HG02938 (cell line): ENCODE measurements at regions not wholly inside any gene's neighbourhood (a gene's known extent, or its start where the extent isn't known, plus 50 kb on each side); places are given as distances from the start of the nearest gene placed in this dataset.

Experiments used
- ATAC-seq: cut with Tn5 transposase; IDR thresholded peaks from one replicate; pipeline ENCODE4 v1.9.1; 2021; ENCODE audit warnings: mild to moderate bottlenecking, moderate library complexity; ENCODE audit not compliant: unreplicated experiment

DNA sequence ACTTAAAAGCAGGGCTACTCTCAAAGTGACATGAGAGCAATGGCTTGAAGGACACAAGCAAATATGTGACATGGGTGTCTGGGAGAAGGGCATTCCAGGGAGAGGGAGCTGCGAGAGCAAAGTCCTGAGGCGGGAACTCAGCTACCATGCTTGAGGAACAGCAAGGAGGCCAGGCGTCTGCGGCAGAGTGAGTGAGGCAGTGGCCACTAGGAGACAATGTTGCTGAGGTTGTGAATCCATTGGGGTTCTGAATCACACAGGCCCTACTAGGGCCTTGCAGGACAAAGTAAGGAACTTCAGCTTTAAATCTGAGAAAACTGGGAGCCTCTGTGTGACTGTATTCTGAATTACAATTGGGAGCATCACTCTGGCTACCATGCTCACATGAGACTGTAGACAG, 94.1 kb upstream of the PRICKLE2 start:
- ATAC-seq, result no peak

DNA sequence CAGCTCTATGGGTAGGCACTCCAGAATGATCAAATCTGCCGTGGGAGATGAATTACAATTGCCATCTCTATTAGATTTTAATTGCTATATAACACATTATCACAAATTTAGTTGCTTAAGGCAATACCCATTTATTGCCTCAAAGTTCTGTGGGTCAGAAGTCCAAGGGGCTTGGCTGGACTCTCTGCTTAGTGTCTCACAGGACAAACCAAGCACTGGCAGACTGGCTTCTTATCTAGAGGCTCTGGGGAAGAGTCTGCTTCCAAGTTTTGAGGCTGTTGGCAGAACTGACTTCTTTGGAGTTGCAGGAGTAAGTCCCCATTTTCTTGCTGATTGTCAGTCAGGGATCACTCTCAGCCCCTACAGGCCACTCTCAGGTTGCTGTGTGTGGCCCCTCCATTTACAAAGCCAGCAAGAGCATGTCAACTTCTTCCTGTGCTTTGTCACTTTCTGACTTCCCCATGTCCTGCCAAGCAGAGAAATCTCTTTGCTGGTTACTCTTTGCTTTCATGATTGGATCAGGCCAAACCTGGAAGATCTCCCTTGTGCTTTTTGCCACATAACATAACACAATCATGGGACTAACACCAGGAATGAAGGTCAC, 93.5 kb upstream of the PRICKLE2 start:
- ATAC-seq, result no peak

DNA sequence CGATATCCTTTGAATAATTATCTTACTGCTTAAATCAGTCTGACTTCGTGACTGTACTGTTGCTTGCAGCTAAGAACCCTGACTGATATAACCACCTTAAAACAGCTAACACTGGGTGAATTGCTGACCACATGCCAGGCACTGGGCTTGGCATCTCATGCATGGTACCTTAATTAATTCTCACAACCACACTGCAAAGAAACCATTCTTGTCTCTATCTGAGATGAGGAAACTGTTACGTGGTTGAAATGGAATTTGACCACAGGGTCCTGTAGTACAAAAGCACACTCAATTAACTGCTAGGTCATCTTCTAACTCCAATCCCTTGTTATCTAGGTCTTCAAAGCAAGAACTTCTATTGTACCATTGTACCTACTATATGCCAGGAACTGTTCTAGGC, 92.7 kb upstream of the PRICKLE2 start:
- no peak for ATAC-seq

DNA sequence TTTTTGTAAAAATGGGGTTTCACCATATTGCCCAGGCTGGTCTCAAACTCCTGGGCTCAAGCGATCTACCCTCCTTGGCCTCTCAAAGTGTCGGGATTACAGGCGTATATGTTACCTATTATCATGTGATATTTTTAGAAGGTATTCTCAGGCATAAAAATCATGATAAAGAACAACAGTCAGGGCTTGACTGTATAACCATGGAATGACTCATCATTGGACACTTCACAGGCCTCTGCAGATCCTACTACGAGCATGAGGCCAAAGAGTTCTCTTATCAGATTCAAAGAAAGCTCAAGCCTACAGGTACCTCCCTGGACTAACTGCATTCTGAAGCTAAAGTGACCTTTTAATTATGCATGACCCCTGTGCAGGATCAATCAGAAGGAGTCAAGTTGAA, 91.7 kb upstream of the PRICKLE2 start:
- ATAC-seq, result no peak

DNA sequence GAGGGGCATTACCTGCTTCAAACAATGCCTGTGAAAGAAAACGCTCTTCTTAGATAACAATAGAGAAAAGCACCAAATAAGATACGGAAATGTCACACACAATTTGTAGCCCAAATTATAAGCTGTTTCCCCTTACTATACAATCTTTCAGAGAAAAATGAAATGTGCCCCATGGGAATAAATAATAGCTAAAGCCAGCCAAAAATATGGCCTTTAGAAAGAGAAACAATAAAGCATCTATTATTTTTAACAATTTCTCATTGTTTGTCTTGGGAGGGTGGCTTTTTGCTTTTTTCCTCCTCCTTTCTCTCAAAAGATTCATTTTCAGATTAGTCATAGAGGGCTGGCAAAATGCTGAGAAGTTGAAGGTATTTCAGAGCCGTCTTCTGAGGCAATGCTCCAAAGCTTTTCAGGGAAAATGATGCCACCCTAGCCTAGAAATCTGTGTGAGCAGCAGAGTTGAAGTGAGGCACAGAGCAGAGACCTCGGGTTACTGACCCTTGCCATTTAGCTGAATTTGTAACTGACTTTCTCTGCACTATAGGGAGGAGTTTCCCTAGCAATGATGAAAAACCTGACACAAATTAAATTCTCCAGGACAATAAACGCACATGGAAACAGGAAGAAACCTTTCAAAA, 86.3 kb upstream of the PRICKLE2 start:
- no peak for ATAC-seq

DNA sequence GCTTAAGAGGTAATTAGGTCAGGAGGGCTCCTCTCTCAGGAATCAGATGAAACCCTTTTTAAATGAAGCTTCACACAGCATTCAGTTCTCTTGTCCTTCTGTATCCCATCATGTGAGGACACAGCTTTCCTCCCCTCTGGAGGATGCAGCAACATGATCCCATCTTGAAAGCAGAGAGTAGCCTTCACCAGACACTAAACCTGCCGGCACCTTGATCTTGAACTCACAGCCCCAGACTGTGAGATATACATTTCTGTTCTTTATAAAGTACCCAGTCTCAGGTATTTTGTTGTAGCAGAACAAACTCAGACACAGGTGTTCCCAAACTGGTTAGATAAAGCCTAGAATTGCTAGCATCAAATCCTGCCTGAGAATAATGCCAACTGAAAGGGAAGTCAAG, 83.7 kb upstream of the PRICKLE2 start:
- no peak for ATAC-seq

DNA sequence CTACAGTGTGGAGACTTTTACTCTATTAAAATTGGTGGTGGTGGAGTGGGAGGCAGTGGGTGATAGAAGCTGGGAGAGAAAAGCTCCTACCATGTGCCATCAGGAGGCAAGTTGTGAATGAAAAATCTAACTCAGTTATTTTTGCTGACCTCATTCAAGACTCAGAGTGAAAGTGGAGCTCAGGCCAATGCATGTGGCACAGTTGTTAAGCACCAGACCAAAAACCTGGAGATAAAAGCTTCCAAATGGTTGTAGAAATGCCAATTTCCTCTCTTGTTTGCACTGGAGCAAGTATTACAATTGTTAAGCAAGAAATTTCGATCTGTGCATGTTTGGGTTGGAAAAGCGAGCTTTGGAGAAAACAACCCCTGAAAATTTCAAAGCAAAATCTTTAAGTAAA, 81.5 kb upstream of the PRICKLE2 start:
- ATAC-seq, result no peak

DNA sequence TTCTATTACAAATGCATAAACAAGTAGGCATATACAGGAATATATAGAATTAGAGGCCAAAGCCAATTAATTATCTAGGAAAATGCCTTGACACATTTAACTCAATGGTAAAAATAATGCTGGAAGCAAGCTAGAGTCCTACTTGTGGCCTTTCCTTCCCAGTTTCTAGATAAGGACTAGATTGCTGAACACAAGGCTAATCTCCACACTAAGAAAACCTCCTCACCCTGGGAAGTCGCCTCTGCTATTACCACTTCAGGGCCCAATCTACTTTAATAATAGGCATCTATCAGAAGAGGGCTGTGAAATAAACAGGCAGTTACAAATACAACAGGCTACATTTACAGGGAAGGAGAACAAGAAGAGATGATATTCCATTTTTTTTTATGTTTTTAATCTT, 80.5 kb upstream of the PRICKLE2 start:
- ATAC-seq, result no peak

DNA sequence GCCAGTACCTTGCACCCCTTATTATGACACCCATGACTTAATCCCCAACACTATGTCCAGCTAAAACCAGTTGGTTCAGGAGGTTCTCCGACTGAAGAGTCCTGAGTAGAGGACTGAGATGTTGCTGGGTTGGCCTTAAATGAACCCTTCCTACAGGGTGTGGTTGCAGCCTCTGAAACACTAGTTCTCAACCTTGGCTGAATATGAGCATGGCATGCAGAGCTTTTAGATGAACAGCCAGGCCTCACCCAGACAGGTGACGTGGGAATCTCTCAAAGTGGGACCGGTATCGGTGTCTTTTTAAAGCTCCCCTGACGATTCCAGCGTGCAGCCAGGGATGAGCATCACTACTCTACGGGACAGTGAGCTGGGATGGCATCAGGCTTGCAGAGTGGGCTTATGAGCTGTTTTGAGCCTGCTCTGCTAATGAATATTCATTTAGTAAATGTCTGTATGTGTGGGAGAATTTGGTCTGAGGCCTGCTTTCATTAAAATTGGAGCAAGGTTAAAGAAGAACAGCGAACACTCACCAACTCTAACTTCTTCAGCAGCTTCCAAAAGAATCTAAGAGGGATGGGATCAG, 79.7 kb upstream of the PRICKLE2 start:
- no peak for ATAC-seq

DNA sequence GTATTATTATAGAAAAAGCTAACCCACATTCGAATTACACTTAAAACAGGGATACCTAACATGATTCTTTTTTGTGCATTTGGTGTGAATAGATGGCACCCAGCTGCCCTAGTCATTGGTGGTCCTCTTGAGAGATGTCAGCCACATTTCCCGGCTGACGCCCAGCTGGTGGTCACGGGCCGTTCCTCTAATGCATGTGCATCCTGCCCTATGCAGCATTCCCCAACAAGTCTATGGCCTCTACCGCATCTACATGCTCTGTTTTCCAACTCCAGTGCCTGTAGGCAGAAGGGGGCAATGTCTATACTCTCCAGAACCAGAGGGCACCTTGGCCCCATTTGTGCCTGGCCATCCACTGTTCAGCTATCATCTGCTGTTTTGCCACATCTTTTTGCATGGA, 78.6 kb upstream of the PRICKLE2 start:
- no peak for ATAC-seq

DNA sequence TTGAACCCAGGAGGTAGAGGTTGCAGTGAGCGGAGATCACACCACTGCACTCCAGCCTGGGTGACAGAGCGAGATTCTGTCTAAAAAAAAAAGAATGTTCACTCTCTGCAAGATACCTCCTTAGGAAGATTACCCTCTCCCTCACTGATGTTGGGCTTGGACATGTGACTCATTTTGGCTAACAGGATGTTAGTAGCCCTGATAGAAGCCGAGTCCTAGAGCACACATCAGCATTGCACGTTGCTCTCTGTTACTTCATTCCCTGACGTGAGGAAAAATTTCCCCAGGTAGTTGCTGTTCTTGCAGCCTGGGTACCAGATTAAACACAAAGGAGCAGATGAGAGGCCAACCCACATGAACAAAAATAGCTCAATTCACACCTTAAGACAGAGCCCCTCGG, 78.1 kb upstream of the PRICKLE2 start:
- no peak for ATAC-seq

DNA sequence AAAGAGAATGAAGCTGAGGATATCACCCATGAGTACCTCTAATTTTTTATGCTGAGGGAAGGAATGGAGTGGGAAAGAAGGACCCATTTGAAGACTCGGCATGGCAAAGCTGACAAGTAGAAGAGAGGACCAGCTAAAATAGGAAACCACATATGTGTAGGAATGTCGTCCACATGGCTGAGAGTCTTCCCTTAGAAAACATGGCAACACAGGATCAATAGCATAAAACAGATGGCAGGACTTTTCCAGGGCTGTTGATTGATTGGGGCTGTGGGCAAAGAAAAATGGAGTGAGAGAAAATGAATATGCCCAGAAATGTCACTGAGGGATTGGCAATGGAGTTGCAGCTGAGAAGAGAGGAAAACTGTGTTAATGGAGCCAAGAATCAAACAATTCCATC, 76.2 kb upstream of the PRICKLE2 start:
- no peak for ATAC-seq

DNA sequence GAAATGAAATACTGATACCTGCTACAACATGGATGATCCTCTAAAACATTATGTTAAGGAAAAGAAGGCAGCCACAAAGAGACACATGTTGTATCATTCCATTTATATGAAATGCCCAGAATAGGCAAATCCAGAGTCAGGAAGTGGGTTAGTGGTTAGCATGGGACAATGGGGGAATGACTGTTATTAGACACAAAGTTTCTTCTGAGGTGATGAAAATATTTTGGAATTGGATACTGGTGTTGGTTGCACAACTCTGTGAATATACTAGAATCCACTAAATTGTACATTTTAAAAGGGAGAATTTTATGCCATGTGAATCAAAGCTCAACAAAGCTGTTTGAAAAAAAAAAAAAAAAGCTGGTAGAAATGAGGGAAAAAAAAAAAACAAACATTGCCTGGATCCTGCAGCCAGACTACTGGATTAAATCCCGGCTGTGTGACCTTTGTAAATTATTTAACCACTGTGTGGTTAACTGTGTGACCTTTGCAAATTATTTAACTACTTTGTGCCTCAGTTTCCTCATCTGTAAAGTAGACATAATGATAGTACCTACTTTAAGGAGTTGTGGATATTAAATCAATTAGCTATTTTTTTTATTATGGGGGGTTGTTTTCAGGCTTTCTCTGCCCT, 75.6 kb upstream of the PRICKLE2 start:
- no peak for ATAC-seq

DNA sequence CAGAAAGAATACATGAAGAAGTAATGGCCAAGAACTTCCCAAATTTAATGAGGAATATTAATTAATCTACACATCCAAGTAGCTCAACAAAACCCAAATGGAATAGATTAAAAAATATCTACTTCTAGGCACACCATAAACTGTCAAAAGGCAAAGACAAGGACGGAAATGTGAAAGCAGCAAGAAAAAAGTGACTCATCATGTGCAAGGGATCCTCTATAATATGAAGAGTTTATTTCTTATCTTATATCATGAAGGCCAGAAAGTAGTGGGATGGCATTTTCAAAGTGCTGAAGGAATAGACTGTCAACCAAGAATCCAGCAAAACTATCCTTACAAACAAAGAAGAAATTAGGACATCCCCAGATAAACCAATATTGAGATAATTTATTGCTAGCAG, 73.9 kb upstream of the PRICKLE2 start:
- ATAC-seq, result no peak

DNA sequence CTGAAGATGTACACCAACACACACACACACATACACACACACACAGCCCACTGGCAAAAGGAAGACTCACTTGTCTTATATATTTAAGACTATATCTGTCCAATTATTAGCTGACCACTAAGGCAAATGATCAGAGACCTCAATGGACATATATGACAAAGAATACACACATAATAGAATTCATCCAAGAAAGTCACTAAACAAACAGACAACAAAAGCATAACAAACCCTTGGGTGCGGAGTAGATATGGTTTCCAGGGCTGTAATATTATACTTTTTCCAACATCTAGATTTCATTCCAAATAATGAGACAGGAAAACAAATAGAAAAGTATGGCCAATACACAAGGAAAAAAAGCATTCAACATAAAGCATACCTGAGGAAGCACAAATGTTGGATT, 72.3 kb upstream of the PRICKLE2 start:
- no peak for ATAC-seq

DNA sequence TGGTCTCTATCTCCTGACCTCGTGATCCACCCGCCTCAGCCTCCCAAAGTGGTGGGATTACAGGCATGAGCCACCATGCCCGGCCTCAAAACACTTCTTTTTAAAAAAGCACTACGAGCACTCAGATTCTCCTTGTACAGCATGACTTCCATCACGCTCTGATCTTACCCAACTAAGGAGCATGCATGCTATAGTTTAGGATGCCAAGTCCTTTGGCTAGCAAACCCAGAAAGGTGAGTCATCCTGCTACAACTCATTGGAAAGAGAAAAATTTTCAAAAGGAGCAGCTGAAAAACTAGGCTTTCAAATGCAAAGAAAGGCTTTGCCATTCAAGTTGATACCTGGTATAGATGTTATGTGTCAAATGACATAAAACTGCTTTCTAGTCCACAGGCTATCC, 70.3 kb upstream of the PRICKLE2 start:
- no peak for ATAC-seq

DNA sequence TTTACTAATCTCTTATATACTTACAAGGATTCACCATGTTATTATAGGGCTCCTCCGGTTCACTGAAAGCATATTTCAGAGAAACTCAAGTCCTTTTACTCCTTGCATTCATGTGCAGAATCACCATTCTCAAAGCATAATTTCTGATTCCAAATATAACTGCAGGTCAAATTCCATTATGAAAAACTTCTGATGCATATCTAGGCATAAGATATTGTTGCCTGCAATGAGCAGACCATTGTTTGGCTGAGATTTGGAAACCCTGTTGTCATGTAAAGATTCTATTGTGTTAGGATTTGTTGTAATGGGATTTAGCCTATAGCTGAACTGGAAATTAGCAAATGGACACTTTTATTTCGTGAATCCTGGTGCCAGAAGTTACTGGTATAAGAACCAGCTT, 69.5 kb upstream of the PRICKLE2 start:
- ATAC-seq, result no peak

DNA sequence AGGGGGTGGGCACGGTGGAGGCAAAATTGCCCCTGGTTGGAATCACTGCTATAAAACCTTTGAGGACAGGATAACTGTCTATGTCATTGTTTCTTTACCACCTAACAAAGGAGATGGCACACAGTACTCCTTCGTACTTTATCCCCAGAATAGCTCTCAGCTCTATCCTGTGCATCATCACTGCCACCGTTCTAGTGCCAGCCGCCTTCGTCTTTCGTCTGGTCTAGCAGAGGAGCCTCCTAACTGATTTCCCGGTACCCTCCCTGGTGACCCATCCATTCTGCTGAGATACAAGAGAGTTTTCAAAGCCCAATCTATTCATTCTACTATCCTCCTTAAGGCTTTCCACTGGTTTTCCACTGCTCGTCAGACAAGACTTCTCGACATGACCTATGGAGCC, 67.9 kb upstream of the PRICKLE2 start:
- ATAC-seq, result no peak

DNA sequence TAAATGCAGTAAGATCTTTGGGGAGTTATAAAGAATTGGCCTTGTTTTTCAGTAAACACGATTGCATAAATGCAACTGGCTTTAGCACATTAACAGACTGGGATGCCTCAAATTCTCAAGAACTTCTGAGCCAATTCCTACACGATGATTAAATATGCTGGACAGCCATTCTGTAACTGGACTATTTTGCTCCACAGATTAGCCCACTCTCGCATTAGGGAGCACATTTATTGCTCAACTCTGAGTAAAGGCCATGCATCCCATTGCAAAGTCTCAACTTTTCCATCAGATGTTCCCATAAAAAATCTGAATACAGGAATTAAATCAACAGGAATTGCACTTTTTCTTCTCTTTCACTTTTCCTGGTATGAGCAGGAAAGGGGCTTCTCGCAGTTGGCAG, 66.7 kb upstream of the PRICKLE2 start:
- ATAC-seq, result no peak

DNA sequence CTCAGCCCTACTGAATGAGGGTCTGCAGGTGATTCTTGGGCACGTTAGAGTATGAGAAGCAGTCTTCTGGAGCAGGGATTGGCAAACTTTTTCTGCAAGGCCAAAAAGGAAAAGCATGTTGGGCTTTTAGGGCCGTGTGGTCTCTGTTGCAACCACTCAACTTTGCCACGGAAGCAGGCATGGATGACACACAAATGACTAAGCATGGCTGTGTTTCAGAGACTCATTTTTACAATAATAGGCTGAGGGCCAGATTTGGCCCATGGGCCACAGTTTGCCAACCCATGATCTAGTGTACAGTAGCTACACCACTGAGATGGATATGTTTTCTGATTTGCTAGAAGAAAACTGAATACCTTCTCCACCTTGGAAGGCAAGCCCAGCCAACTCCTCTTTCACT, 66.1 kb upstream of the PRICKLE2 start:
- ATAC-seq, result no peak

DNA sequence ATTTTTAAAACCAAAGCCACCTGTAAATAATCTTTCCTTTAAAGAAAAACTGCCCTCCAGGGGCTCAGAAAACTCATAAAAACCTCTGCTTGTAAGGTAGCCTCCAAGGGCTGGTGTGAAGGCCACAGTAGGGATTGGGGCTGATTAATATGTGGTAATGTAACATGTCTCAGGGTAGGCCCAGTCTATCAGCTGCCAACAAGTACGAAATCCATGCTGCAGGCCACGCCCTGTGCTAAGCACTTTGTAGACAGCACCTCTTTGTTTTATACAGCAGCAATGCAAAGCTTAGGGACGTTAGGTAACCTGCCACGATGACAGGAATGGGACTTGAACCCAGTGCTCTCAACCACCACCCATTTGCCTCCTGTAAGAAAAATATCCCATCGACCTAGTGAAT, 65.6 kb upstream of the PRICKLE2 start:
- no peak for ATAC-seq

DNA sequence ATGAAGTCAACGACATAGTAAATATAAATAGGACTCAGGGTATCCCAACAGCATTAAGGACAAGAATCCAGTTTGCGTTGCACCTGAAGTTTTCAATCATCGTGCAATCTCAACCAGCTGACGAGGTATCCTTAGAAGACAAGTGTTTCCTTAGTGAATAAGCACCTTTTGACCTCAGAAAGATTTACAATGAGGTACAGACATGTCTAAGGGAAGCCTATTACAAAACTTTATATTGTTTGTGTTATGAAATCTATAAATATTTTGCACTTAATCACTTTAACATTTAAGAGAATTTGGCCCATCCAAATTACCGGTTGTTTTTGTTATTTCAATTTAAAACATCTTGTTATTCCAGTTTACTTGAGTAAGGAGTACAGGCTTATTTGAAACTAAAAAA, 64.9 kb upstream of the PRICKLE2 start:
- no peak for ATAC-seq
